VCaP (cell line): ENCODE measurements at regions not wholly inside any gene's neighbourhood (a gene's known extent, or its start where the extent isn't known, plus 50 kb on each side); places are given as distances from the start of the nearest gene placed in this dataset.

Experiments
- H3K27ac ChIP-seq: fragments of 450-650 bp; 2 replicates; pipeline ENCODE4 v1.5.1; 2017
- CTCF ChIP-seq: fragments of 450-650 bp; conservative IDR thresholded peaks from 2 replicates; pipeline ENCODE4 v1.5.1; 2017; ENCODE audit warnings: mild to moderate bottlenecking, moderate library complexity

GRCh38 chr10:52870562-52870961 is 98.0 kb upstream of the MBL2 start:
- H3K27ac ChIP-seq: no peak overlapping the region
- TF ChIP-seq CTCF: no peak

- no peak overlapping the region for H3K27ac ChIP-seq
- no peak for TF ChIP-seq CTCF
Measured at GRCh38 chr10:52869864-52870263, 97.3 kb upstream of the MBL2 start.

GRCh38 chr10:52865213-52865612 is 92.6 kb upstream of the MBL2 start:
- TF ChIP-seq CTCF: no peak
- no peak overlapping the region for H3K27ac ChIP-seq

- no peak for TF ChIP-seq CTCF
- H3K27ac ChIP-seq: no peak overlapping the region
Measured at GRCh38 chr10:52864201-52865106, 91.9 kb upstream of the MBL2 start.

GRCh38 chr10:52858722-52859121 is 86.1 kb upstream of the MBL2 start:
- H3K27ac ChIP-seq: no peak overlapping the region
- TF ChIP-seq CTCF: no peak

GRCh38 chr10:52855546-52856325 is 83.2 kb upstream of the MBL2 start:
- TF ChIP-seq CTCF: no peak
- no peak overlapping the region for H3K27ac ChIP-seq

GRCh38 chr10:52853704-52854103 is 81.1 kb upstream of the MBL2 start:
- H3K27ac ChIP-seq: no peak overlapping the region
- TF ChIP-seq CTCF: no peak
